Tibial nerve (tissue), 4 donors: ENCODE measurements at regions not wholly inside any gene's neighbourhood (a gene's known extent, or its start where the extent isn't known, plus 50 kb on each side); places are given as distances from the start of the nearest gene placed in this dataset.

Source experiments
- DNase-seq, 2 donors: peaks; one replicate each; pipeline ENCODE4 v3.0.0-alpha.2; 2019; ENCODE audit warnings: low spot score in 2 of 2
- H3K27ac ChIP-seq, 4 donors: fragments of 200-600 bp; sonication (generic) in 3 of 4; one replicate each; pipeline ENCODE4 v1.5.1; 2017 to 2019; ENCODE audit warnings: mild to moderate bottlenecking in 1 of 4
- H3K27me3 ChIP-seq, 2 donors: fragments of 200-600 bp; sonication (generic) in 1 of 2; one replicate each; pipeline versions ENCODE4 v1.5.1 to v1.6.0; 2017 to 2019
- H3K36me3 ChIP-seq, 3 donors: fragments of 200-600 bp; sonication (generic); one replicate each; pipeline ENCODE4 v1.5.1; 2018 to 2019
- H3K4me1 ChIP-seq, 4 donors: fragments of 200-600 bp; sonication (generic) in 3 of 4; one replicate each; pipeline ENCODE4 v1.5.1; 2017 to 2019
- H3K4me3 ChIP-seq, 4 donors: fragments of 200-600 bp; sonication (generic) in 3 of 4; one replicate each; pipeline ENCODE4 v1.5.1; 2017 to 2019; ENCODE audit warnings: mild to moderate bottlenecking in 1 of 4, moderate library complexity in 1 of 4
- H3K9me3 ChIP-seq, 4 donors: fragments of 200-600 bp; sonication (generic) in 3 of 4; one replicate each; pipeline ENCODE4 v1.5.1; 2017 to 2019
- EP300 ChIP-seq, 2 donors: sonication (generic); formaldehyde crosslinking; IDR thresholded peaks; one replicate each; pipeline ENCODE4 v1.6.1; 2017; ENCODE audit warnings: antibody characterized with exemption in 2 of 2, mild to moderate bottlenecking in 1 of 2
- POLR2A ChIP-seq, 2 donors: fragments of 450-650 bp; IDR thresholded peaks; one replicate each; pipeline ENCODE4 v1.6.1; 2017; ENCODE audit warnings: antibody characterized with exemption in 2 of 2, mild to moderate bottlenecking in 2 of 2, moderate library complexity in 2 of 2
- WGBS, 2 donors: methylation state at CpG; one replicate each; pipeline ENCODE4 v1.1.5; 2018; 5-methylcytosine and 5-hydroxymethylcytosine counted together
- TF ChIP-seq, protein P1 (sequence below), 5 experiments: fragments of 200-600 bp in 3 of 5; fragments of 450-650 bp in 2 of 5; sonication (generic) in 3 of 5; IDR thresholded peaks; one replicate each; pipeline ENCODE4 v1.5.1; 2016 to 2019; ENCODE audit warnings: antibody characterized with exemption in 5 of 5, mild to moderate bottlenecking in 3 of 5, moderate library complexity in 2 of 5

DNA sequence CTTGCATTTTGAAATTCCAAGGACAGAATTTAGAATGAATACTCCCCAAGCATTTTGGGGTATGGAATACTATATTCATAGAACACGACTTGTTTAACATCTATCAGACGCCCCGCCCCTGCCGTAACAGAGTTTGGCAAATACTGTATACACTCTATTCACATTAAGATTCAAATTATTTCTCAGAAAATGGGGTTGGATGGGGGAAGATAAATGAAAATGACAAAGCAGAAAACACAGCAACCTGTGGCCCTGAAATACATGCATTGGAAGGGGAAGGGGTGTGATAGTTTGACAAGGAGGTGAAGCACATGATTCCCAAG lies 634.6 kb upstream of the SLC39A10 start:
- TF ChIP-seq EP300 (IDR thresholded peaks at IDR 0.05) (no peak), POLR2A (IDR thresholded peaks at IDR 0.05) (no peak)
- TF ChIP-seq, protein P1, sequence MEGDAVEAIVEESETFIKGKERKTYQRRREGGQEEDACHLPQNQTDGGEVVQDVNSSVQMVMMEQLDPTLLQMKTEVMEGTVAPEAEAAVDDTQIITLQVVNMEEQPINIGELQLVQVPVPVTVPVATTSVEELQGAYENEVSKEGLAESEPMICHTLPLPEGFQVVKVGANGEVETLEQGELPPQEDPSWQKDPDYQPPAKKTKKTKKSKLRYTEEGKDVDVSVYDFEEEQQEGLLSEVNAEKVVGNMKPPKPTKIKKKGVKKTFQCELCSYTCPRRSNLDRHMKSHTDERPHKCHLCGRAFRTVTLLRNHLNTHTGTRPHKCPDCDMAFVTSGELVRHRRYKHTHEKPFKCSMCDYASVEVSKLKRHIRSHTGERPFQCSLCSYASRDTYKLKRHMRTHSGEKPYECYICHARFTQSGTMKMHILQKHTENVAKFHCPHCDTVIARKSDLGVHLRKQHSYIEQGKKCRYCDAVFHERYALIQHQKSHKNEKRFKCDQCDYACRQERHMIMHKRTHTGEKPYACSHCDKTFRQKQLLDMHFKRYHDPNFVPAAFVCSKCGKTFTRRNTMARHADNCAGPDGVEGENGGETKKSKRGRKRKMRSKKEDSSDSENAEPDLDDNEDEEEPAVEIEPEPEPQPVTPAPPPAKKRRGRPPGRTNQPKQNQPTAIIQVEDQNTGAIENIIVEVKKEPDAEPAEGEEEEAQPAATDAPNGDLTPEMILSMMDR (IDR thresholded peaks at IDR 0.05): no peak
- no peaks in the 10 kb centered on the region for H3K4me1 ChIP-seq
- H3K27me3 ChIP-seq: no peaks in the 10 kb centered on the region
- H3K9me3 ChIP-seq: no peaks in the 10 kb centered on the region
- H3K27ac ChIP-seq: no peak overlapping the region
- WGBS, 2 donors: 79 to 84% methylated on average over 4 of the region's 4 CpGs
- no peak for DNase-seq
- no peaks in the 10 kb centered on the region for H3K36me3 ChIP-seq
- no peak overlapping the region for H3K4me3 ChIP-seq

DNA sequence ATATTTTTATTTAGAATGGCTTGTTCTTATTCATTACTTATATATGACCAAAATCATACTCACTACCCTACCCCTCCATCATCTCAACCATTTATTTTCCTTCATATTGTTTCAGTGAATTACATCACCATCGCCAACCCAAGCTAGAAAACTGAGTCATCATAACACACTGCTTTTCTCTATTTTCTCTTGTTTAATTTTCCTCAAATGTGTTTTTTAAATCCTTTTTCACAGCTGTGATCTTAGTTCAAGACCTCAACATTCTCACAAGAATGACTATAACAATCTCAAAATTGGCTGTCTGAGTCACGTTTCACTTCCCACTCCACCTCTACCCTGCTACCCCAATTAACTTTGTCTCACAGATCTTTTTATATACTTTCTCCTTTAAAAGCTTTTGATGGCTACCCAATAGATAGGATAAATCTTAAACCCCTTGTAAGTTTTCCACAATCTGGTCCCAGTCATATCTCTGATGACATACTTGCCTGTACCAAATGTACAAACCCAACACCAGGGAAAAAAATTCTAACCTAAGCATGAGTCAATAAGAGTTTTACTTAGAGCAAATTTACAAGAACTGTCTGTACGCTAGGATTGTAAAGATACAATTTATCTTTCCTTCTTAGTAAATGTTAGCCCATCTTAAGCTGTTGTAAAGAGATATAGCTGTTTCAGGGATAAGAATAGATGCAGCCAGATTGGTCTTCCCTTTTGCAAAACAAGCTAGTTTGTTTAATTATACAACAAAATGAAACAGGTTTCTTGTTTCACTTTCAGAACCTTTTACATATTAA lies 635.1 kb upstream of the SLC39A10 start:
- TF ChIP-seq EP300 (IDR thresholded peaks at IDR 0.05) (no peak), POLR2A (IDR thresholded peaks at IDR 0.05) (no peak)
- TF ChIP-seq, protein P1 (IDR thresholded peaks at IDR 0.05): no peak
- 72 to 79% methylated on average over 3 of the region's 3 CpGs for WGBS, 2 donors
- DNase-seq: no peak
- no peaks in the 10 kb centered on the region for H3K4me1 ChIP-seq
- H3K9me3 ChIP-seq: no peaks in the 10 kb centered on the region
- H3K36me3 ChIP-seq: no peaks in the 10 kb centered on the region
- H3K4me3 ChIP-seq: no peak overlapping the region
- no peaks in the 10 kb centered on the region for H3K27me3 ChIP-seq
- no peak overlapping the region for H3K27ac ChIP-seq

- DNase-seq: no peak
- no peaks in the 10 kb centered on the region for H3K36me3 ChIP-seq
- H3K27ac ChIP-seq: no peak overlapping the region
- no peaks in the 10 kb centered on the region for H3K9me3 ChIP-seq
- no peak overlapping the region for H3K4me3 ChIP-seq
- no peaks in the 10 kb centered on the region for H3K27me3 ChIP-seq
- TF ChIP-seq EP300 (IDR thresholded peaks at IDR 0.05): no peak
- no peak for TF ChIP-seq POLR2A (IDR thresholded peaks at IDR 0.05)
- H3K4me1 ChIP-seq: no peaks in the 10 kb centered on the region
Measured at GRCh38 chr2:195018462-195018861, 638.6 kb upstream of the SLC39A10 start.

GRCh38 chr2:195017890-195018289 lies 639.1 kb upstream of the SLC39A10 start:
- Histone ChIP-seq H3K4me3 (no peak overlapping the region), H3K27ac (no peak overlapping the region), H3K4me1 (no peaks in the 10 kb centered on the region), H3K36me3 (no peaks in the 10 kb centered on the region), H3K9me3 (no peaks in the 10 kb centered on the region), H3K27me3 (no peaks in the 10 kb centered on the region)
- TF ChIP-seq EP300 (IDR thresholded peaks at IDR 0.05) (no peak), POLR2A (IDR thresholded peaks at IDR 0.05) (no peak)
- TF ChIP-seq, protein P1 (IDR thresholded peaks at IDR 0.05): no peak
- no peak for DNase-seq
- 89 to 94% methylated on average over 1 of the region's 1 CpG for WGBS, 2 donors

- Histone ChIP-seq H3K27me3 (no peaks in the 10 kb centered on the region), H3K4me3 (no peak overlapping the region), H3K27ac (no peak overlapping the region), H3K4me1 (no peaks in the 10 kb centered on the region), H3K36me3 (no peaks in the 10 kb centered on the region), H3K9me3 (no peaks in the 10 kb centered on the region)
- DNase-seq: no peak
- WGBS, 2 donors: 55 to 57% methylated on average over 2 of the region's 2 CpGs
- TF ChIP-seq, protein P1 (IDR thresholded peaks at IDR 0.05): no peak
- TF ChIP-seq EP300 (IDR thresholded peaks at IDR 0.05) (no peak), POLR2A (IDR thresholded peaks at IDR 0.05) (no peak)
Measured at GRCh38 chr2:195016841-195017240, 640.2 kb upstream of the SLC39A10 start.
